ENCODE measurements at regions not wholly inside any gene's neighbourhood (a gene's known extent, or its start where the extent isn't known, plus 50 kb on each side); places are given as distances from the start of the nearest gene placed in this dataset.

- peaks cover 53% of the 10 kb centered on the region for H3K27me3 ChIP-seq (ENCODE audit: insufficient read depth, low read length)
- peaks cover 5% of the 10 kb centered on the region; the same call in 1 of the 2 replicates for H3K4me1 ChIP-seq (ENCODE audit: insufficient read depth, low read length)
- no peak overlapping the region for H3K4me3 ChIP-seq (ENCODE audit: low read length)
- no peak overlapping the region for H3K9ac ChIP-seq (ENCODE audit: low read depth, low read length)
- H3K27ac ChIP-seq (ENCODE audit: low read length) = no peak overlapping the region
- peaks cover 8% of the 10 kb centered on the region; the same call in 1 of the 2 replicates for H3K9me3 ChIP-seq (ENCODE audit: insufficient read depth, low read depth, low read length)
- H3K36me3 ChIP-seq (ENCODE audit: insufficient read depth, low read depth, low read length) = no peaks in the 10 kb centered on the region
These were observed 577.3 kb downstream of the AJAP1 start for GRCh38 chr1:5231541-5232315.

GRCh38 chr1:5227114-5227513 lies 572.7 kb downstream of the AJAP1 start:
- Histone ChIP-seq H3K9ac (ENCODE audit: low read depth, low read length) (no peak overlapping the region), H3K9me3 (ENCODE audit: insufficient read depth, low read depth, low read length) (no peaks in the 10 kb centered on the region), H3K4me1 (ENCODE audit: insufficient read depth, low read length) (peaks cover 10% of the 10 kb centered on the region; the same call in 1 of the 2 replicates), H3K36me3 (ENCODE audit: insufficient read depth, low read depth, low read length) (no peaks in the 10 kb centered on the region), H3K27ac (ENCODE audit: low read length) (no peak overlapping the region), H3K4me3 (ENCODE audit: low read length) (no peak overlapping the region), H3K27me3 (ENCODE audit: insufficient read depth, low read length) (peaks cover 99% of the 10 kb centered on the region)

GRCh38 chr1:5225707-5226704 lies 571.6 kb downstream of the AJAP1 start:
- H3K9me3 ChIP-seq (ENCODE audit: insufficient read depth, low read depth, low read length) = no peaks in the 10 kb centered on the region
- H3K9ac ChIP-seq (ENCODE audit: low read depth, low read length) = no peak overlapping the region
- H3K27ac ChIP-seq (ENCODE audit: low read length) = no peak overlapping the region
- peaks cover 100% of the 10 kb centered on the region for H3K27me3 ChIP-seq (ENCODE audit: insufficient read depth, low read length)
- no peaks in the 10 kb centered on the region for H3K36me3 ChIP-seq (ENCODE audit: insufficient read depth, low read depth, low read length)
- H3K4me1 ChIP-seq (ENCODE audit: insufficient read depth, low read length) = peaks cover 10% of the 10 kb centered on the region; the same call in 1 of the 2 replicates
- peak overlapping the region; percentile 12; the same call in 1 of the 2 replicates for H3K4me3 ChIP-seq (ENCODE audit: low read length)

- no peaks in the 10 kb centered on the region for H3K36me3 ChIP-seq (ENCODE audit: insufficient read depth, low read depth, low read length)
- H3K9me3 ChIP-seq (ENCODE audit: insufficient read depth, low read depth, low read length) = no peaks in the 10 kb centered on the region
- H3K4me3 ChIP-seq (ENCODE audit: low read length) = no peak overlapping the region
- peaks cover 10% of the 10 kb centered on the region; the same call in 1 of the 2 replicates for H3K4me1 ChIP-seq (ENCODE audit: insufficient read depth, low read length)
- H3K27ac ChIP-seq (ENCODE audit: low read length) = no peak overlapping the region
- peaks cover 100% of the 10 kb centered on the region for H3K27me3 ChIP-seq (ENCODE audit: insufficient read depth, low read length)
- H3K9ac ChIP-seq (ENCODE audit: low read depth, low read length) = no peak overlapping the region
These were observed 568.8 kb downstream of the AJAP1 start for GRCh38 chr1:5223206-5223605.

GRCh38 chr1:5222626-5223025 lies 568.2 kb downstream of the AJAP1 start:
- peaks cover 10% of the 10 kb centered on the region; the same call in 1 of the 2 replicates for H3K4me1 ChIP-seq (ENCODE audit: insufficient read depth, low read length)
- H3K9me3 ChIP-seq (ENCODE audit: insufficient read depth, low read depth, low read length) = no peaks in the 10 kb centered on the region
- no peak overlapping the region for H3K4me3 ChIP-seq (ENCODE audit: low read length)
- H3K27ac ChIP-seq (ENCODE audit: low read length) = no peak overlapping the region
- no peak overlapping the region for H3K9ac ChIP-seq (ENCODE audit: low read depth, low read length)
- no peaks in the 10 kb centered on the region for H3K36me3 ChIP-seq (ENCODE audit: insufficient read depth, low read depth, low read length)
- H3K27me3 ChIP-seq (ENCODE audit: insufficient read depth, low read length) = peaks cover 100% of the 10 kb centered on the region

- no peak overlapping the region for H3K9ac ChIP-seq (ENCODE audit: low read depth, low read length)
- H3K27me3 ChIP-seq (ENCODE audit: insufficient read depth, low read length) = peaks cover 97% of the 10 kb centered on the region
- no peak overlapping the region for H3K27ac ChIP-seq (ENCODE audit: low read length)
- no peaks in the 10 kb centered on the region for H3K36me3 ChIP-seq (ENCODE audit: insufficient read depth, low read depth, low read length)
- H3K4me3 ChIP-seq (ENCODE audit: low read length) = no peak overlapping the region
- H3K9me3 ChIP-seq (ENCODE audit: insufficient read depth, low read depth, low read length) = no peaks in the 10 kb centered on the region
- H3K4me1 ChIP-seq (ENCODE audit: insufficient read depth, low read length) = peaks cover 7% of the 10 kb centered on the region; the same call in 1 of the 2 replicates
These were observed 567.0 kb downstream of the AJAP1 start for GRCh38 chr1:5221451-5221850.

GRCh38 chr1:5220821-5221220 lies 566.4 kb downstream of the AJAP1 start:
- Histone ChIP-seq H3K9ac (ENCODE audit: low read depth, low read length) (no peak overlapping the region), H3K9me3 (ENCODE audit: insufficient read depth, low read depth, low read length) (no peaks in the 10 kb centered on the region), H3K27me3 (ENCODE audit: insufficient read depth, low read length) (peaks cover 91% of the 10 kb centered on the region), H3K27ac (ENCODE audit: low read length) (no peak overlapping the region), H3K36me3 (ENCODE audit: insufficient read depth, low read depth, low read length) (no peaks in the 10 kb centered on the region), H3K4me3 (ENCODE audit: low read length) (no peak overlapping the region), H3K4me1 (ENCODE audit: insufficient read depth, low read length) (peaks cover 2% of the 10 kb centered on the region; the same call in 1 of the 2 replicates)

- no peak overlapping the region for H3K4me3 ChIP-seq (ENCODE audit: low read length)
These were observed 566.0 kb downstream of the AJAP1 start for GRCh38 chr1:5220421-5220820.

GRCh38 chr1:5200006-5200405 lies 545.6 kb downstream of the AJAP1 start:
- Histone ChIP-seq H3K4me3 (ENCODE audit: low read length) (no peak overlapping the region), H3K9me3 (ENCODE audit: insufficient read depth, low read depth, low read length) (no peaks in the 10 kb centered on the region), H3K36me3 (ENCODE audit: insufficient read depth, low read depth, low read length) (no peaks in the 10 kb centered on the region), H3K4me1 (ENCODE audit: insufficient read depth, low read length) (no peaks in the 10 kb centered on the region; the same call in 1 of the 2 replicates), H3K27me3 (ENCODE audit: insufficient read depth, low read length) (no peaks in the 10 kb centered on the region), H3K27ac (ENCODE audit: low read length) (no peak overlapping the region), H3K9ac (ENCODE audit: low read depth, low read length) (no peak overlapping the region)

More at GRCh38 chr1:5220421-5220820, 566.0 kb downstream of the AJAP1 start:
- H3K9me3 ChIP-seq (ENCODE audit: insufficient read depth, low read depth, low read length) = no peaks in the 10 kb centered on the region
- no peaks in the 10 kb centered on the region for H3K36me3 ChIP-seq (ENCODE audit: insufficient read depth, low read depth, low read length)
- H3K9ac ChIP-seq (ENCODE audit: low read depth, low read length) = no peak overlapping the region
- no peak overlapping the region for H3K27ac ChIP-seq (ENCODE audit: low read length)
- H3K27me3 ChIP-seq (ENCODE audit: insufficient read depth, low read length) = peaks cover 87% of the 10 kb centered on the region
- 0 out of 2 replicates have a peak, but pooled peaks cover 1% of the 10 kb centered on the region for H3K4me1 ChIP-seq (ENCODE audit: insufficient read depth, low read length)

GRCh38 chr1:5198328-5198727 lies 543.9 kb downstream of the AJAP1 start:
- Histone ChIP-seq H3K4me1 (ENCODE audit: insufficient read depth, low read length) (no peaks in the 10 kb centered on the region; the same call in 1 of the 2 replicates), H3K27ac (ENCODE audit: low read length) (no peak overlapping the region), H3K9me3 (ENCODE audit: insufficient read depth, low read depth, low read length) (no peaks in the 10 kb centered on the region), H3K27me3 (ENCODE audit: insufficient read depth, low read length) (no peaks in the 10 kb centered on the region), H3K36me3 (ENCODE audit: insufficient read depth, low read depth, low read length) (no peaks in the 10 kb centered on the region), H3K4me3 (ENCODE audit: low read length) (no peak overlapping the region), H3K9ac (ENCODE audit: low read depth, low read length) (no peak overlapping the region)

- H3K4me3 ChIP-seq (ENCODE audit: low read length) = no peak overlapping the region
- H3K9me3 ChIP-seq (ENCODE audit: insufficient read depth, low read depth, low read length) = no peaks in the 10 kb centered on the region
- no peaks in the 10 kb centered on the region for H3K36me3 ChIP-seq (ENCODE audit: insufficient read depth, low read depth, low read length)
- H3K27ac ChIP-seq (ENCODE audit: low read length) = no peak overlapping the region
- no peaks in the 10 kb centered on the region for H3K27me3 ChIP-seq (ENCODE audit: insufficient read depth, low read length)
- no peak overlapping the region for H3K9ac ChIP-seq (ENCODE audit: low read depth, low read length)
- H3K4me1 ChIP-seq (ENCODE audit: insufficient read depth, low read length) = no peaks in the 10 kb centered on the region
These were observed 537.1 kb downstream of the AJAP1 start for GRCh38 chr1:5191470-5191869.

All from iPS-20b (cell line).